ENCODE measurements at regions not wholly inside any gene's neighbourhood (a gene's known extent, or its start where the extent isn't known, plus 50 kb on each side); places are given as distances from the start of the nearest gene placed in this dataset.

GRCh38 chr2:49237867-49238603 is 83.7 kb upstream of the FSHR start:
- TF ChIP-seq POLR2AphosphoS5 (IDR thresholded peaks at IDR 0.05; ENCODE audit: low read depth): no peak
- no peak for TF ChIP-seq CTCF (conservative IDR thresholded peaks at IDR 0.05; ENCODE audit: low read depth in 2 of 2)
- TF ChIP-seq JUNB (IDR thresholded peaks at IDR 0.05; ENCODE audit: unreplicated experiment): no peak
- no peak for TF ChIP-seq EZH2 (IDR thresholded peaks at IDR 0.05; ENCODE audit: low read depth, unreplicated experiment)
- TF ChIP-seq ZNF331 (CRISPR knock-in tag; IDR thresholded peaks at IDR 0.05; ENCODE audit: low read depth): no peak
- no peak for TF ChIP-seq CREB1 (CRISPR knock-in tag; IDR thresholded peaks at IDR 0.05; ENCODE audit: low read depth)
- TF ChIP-seq EZH2phosphoT487 (IDR thresholded peaks at IDR 0.05; ENCODE audit: unreplicated experiment): no peak

All from GM23338 (cell line).